ENCODE measurements at regions not wholly inside any gene's neighbourhood (a gene's known extent, or its start where the extent isn't known, plus 50 kb on each side); places are given as distances from the start of the nearest gene placed in this dataset.

DNA sequence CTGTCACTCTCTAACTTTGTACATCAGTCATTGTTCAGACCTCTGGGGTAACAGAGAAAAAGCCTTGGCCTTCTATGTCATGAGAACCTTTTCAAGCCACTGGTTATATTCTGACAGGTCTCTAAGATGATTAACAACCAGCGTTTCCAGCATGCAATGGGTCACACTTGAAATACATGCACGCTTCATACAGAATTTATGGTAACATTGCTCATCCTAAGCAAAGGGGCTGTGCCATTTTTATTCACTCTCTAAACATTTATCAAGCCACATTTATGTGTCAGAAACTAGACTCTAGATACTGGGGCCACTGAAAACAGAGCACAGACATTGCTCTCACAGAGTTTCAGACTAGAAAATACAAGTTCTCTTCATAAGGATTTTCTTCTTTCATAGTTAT lies 501.4 kb upstream of the DAB1 start:
- TF ChIP-seq CTCF (IDR thresholded peaks at IDR 0.05) (no peak), MXI1 (IDR thresholded peaks at IDR 0.05; ENCODE audit: low read depth, low read length) (no peak), EP300 (IDR thresholded peaks at IDR 0.05; ENCODE audit: borderline replicate concordance in 1 of 2, low read depth in 1 of 2, low read length in 1 of 2) (no peak), POLR2AphosphoS5 (IDR thresholded peaks at IDR 0.05; ENCODE audit: low read depth, low read length) (no peak), GABPA (IDR thresholded peaks at IDR 0.05; ENCODE audit: low read depth) (no peak), RCOR1 (IDR thresholded peaks at IDR 0.05; ENCODE audit: low read length) (no peak), TAF1 (IDR thresholded peaks at IDR 0.05; ENCODE audit: borderline replicate concordance, low read depth, low read length) (no peak), RXRA (IDR thresholded peaks at IDR 0.05; ENCODE audit: borderline replicate concordance, low read depth) (no peak), CHD2 (IDR thresholded peaks at IDR 0.05; ENCODE audit: low read length, partially characterized antibody) (no peak), TCF12 (IDR thresholded peaks at IDR 0.05) (no peak), FOXJ3 (CRISPR knock-in tag; IDR thresholded peaks at IDR 0.05) (no peak), REST (IDR thresholded peaks at IDR 0.05; ENCODE audit: low read depth, low read length) (no peak)
- TF ChIP-seq, protein P1, sequence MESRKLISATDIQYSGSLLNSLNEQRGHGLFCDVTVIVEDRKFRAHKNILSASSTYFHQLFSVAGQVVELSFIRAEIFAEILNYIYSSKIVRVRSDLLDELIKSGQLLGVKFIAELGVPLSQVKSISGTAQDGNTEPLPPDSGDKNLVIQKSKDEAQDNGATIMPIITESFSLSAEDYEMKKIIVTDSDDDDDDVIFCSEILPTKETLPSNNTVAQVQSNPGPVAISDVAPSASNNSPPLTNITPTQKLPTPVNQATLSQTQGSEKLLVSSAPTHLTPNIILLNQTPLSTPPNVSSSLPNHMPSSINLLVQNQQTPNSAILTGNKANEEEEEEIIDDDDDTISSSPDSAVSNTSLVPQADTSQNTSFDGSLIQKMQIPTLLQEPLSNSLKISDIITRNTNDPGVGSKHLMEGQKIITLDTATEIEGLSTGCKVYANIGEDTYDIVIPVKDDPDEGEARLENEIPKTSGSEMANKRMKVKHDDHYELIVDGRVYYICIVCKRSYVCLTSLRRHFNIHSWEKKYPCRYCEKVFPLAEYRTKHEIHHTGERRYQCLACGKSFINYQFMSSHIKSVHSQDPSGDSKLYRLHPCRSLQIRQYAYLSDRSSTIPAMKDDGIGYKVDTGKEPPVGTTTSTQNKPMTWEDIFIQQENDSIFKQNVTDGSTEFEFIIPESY (IDR thresholded peaks at IDR 0.05; ENCODE audit: borderline replicate concordance, low read depth), result no peak

Measured in SK-N-SH (cell line).